ENCODE measurements at regions not wholly inside any gene's neighbourhood (a gene's known extent, or its start where the extent isn't known, plus 50 kb on each side); places are given as distances from the start of the nearest gene placed in this dataset.

DNA sequence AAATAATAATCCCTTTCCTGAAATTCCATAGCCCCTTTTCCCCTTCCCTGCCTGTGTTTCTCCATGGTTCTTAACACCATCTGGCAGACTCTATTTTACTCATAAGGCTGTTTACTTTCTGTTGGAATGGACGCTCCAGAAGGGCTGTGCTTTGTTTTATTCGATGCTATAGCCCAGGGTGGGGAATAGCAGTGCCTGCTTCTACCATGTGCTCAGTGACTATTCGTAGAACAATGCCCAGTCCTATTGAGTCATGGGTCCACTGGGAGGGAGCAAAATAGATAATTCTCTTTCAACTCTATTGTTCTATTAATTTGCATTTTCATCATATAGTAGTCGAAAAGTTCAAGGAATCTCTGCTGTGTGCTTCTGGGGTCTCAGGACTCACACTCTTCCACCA is 565.1 kb downstream of the C6orf118 start:
- Histone ChIP-seq H3K9me3 (ENCODE audit: low read length) (peaks cover 95% of the 10 kb centered on the region), H3K36me3 (replicated peaks in 1 of 2; ENCODE audit: control insufficient read depth in 1 of 2, insufficient read depth in 2 of 2, low read length in 2 of 2) (no peaks in the 10 kb centered on the region), H3K79me2 (ENCODE audit: insufficient read depth, low read length) (no peaks in the 10 kb centered on the region), H3K4me2 (ENCODE audit: low read depth, low read length) (no peak overlapping the region), H3K4me3 (replicated peaks in 1 of 3; ENCODE audit: insufficient read depth in 1 of 3, low read depth in 2 of 3, low read length in 3 of 3) (no peak overlapping the region), H3K27me3 (ENCODE audit: control insufficient read depth in 1 of 2, insufficient read depth in 2 of 2, low read length in 2 of 2) (no peaks in the 10 kb centered on the region; a peak in 1 of 5 replicates), H4K20me1 (ENCODE audit: insufficient read depth, low read length) (no peaks in the 10 kb centered on the region), H3K9ac (ENCODE audit: insufficient read depth, low read depth, low read length) (no peak overlapping the region), H3K27ac (ENCODE audit: extremely low read length, insufficient read depth, low read length) (no peak overlapping the region), H3K4me1 (ENCODE audit: insufficient read depth, low read length) (no peaks in the 10 kb centered on the region), H2AFZ (ENCODE audit: low read length) (no peak overlapping the region)
- no peak for DNase-seq (ENCODE audit: low spot score)
- WGBS (ENCODE audit: low lambda C conversion rate) = 7% methylated on average over 4 of the region's 4 CpGs
- intact Hi-C loops (cut with micrococcal nuclease; ENCODE audit: unreplicated experiment) (no loop called here), in situ Hi-C loops (cut with HindIII; ENCODE audit: extremely low pct_ligation_motif_present, low pct_unique_long_range_greater_than_20kb) (no loop called here)
- ChIA-PET CTCF (ENCODE audit: low intra/inter-chr PET ratio, low total read pairs) (no interaction called here), POLR2A (no interaction called here)
- no peak for FAIRE-seq
- no peak for TF ChIP-seq SRSF4 (IDR thresholded peaks at IDR 0.05; ENCODE audit: low read depth, low read length, poor library complexity, severe bottlenecking)
- no peak for TF ChIP-seq MAFG (CRISPR knock-in tag; IDR thresholded peaks at IDR 0.05)
- no peak for TF ChIP-seq FOSL2 (CRISPR knock-in tag; IDR thresholded peaks at IDR 0.05)
- no peak for TF ChIP-seq ZNF572 (CRISPR knock-in tag; IDR thresholded peaks at IDR 0.05)
- TF ChIP-seq GABPA (IDR thresholded peaks at IDR 0.05; ENCODE audit: low read depth, low read length) = no peak
- no peak for TF ChIP-seq GABPA (CRISPR knock-in tag; IDR thresholded peaks at IDR 0.05; ENCODE audit: low read depth)
- TF ChIP-seq ZFYVE20 (CRISPR knock-in tag; IDR thresholded peaks at IDR 0.05; ENCODE audit: borderline replicate concordance, low read depth) = no peak
- no peak for TF ChIP-seq RCOR2 (CRISPR knock-in tag; IDR thresholded peaks at IDR 0.05)
- TF ChIP-seq ZNF232 (CRISPR knock-in tag; IDR thresholded peaks at IDR 0.05; ENCODE audit: borderline replicate concordance) = no peak
- TF ChIP-seq ZFAT (CRISPR knock-in tag; conservative IDR thresholded peaks at IDR 0.05) = no peak
- TF ChIP-seq BCL6 (CRISPR knock-in tag; IDR thresholded peaks at IDR 0.05) = no peak
- TF ChIP-seq, protein P1, sequence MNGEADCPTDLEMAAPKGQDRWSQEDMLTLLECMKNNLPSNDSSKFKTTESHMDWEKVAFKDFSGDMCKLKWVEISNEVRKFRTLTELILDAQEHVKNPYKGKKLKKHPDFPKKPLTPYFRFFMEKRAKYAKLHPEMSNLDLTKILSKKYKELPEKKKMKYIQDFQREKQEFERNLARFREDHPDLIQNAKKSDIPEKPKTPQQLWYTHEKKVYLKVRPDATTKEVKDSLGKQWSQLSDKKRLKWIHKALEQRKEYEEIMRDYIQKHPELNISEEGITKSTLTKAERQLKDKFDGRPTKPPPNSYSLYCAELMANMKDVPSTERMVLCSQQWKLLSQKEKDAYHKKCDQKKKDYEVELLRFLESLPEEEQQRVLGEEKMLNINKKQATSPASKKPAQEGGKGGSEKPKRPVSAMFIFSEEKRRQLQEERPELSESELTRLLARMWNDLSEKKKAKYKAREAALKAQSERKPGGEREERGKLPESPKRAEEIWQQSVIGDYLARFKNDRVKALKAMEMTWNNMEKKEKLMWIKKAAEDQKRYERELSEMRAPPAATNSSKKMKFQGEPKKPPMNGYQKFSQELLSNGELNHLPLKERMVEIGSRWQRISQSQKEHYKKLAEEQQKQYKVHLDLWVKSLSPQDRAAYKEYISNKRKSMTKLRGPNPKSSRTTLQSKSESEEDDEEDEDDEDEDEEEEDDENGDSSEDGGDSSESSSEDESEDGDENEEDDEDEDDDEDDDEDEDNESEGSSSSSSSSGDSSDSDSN (CRISPR knock-in tag; IDR thresholded peaks at IDR 0.05) = no peak
- no peak for TF ChIP-seq PCBP1 (IDR thresholded peaks at IDR 0.05; ENCODE audit: borderline replicate concordance, low read depth, low read length)
- no peak for TF ChIP-seq ZNF556 (CRISPR knock-in tag; IDR thresholded peaks at IDR 0.05; ENCODE audit: borderline replicate concordance)
- TF ChIP-seq, protein P2, sequence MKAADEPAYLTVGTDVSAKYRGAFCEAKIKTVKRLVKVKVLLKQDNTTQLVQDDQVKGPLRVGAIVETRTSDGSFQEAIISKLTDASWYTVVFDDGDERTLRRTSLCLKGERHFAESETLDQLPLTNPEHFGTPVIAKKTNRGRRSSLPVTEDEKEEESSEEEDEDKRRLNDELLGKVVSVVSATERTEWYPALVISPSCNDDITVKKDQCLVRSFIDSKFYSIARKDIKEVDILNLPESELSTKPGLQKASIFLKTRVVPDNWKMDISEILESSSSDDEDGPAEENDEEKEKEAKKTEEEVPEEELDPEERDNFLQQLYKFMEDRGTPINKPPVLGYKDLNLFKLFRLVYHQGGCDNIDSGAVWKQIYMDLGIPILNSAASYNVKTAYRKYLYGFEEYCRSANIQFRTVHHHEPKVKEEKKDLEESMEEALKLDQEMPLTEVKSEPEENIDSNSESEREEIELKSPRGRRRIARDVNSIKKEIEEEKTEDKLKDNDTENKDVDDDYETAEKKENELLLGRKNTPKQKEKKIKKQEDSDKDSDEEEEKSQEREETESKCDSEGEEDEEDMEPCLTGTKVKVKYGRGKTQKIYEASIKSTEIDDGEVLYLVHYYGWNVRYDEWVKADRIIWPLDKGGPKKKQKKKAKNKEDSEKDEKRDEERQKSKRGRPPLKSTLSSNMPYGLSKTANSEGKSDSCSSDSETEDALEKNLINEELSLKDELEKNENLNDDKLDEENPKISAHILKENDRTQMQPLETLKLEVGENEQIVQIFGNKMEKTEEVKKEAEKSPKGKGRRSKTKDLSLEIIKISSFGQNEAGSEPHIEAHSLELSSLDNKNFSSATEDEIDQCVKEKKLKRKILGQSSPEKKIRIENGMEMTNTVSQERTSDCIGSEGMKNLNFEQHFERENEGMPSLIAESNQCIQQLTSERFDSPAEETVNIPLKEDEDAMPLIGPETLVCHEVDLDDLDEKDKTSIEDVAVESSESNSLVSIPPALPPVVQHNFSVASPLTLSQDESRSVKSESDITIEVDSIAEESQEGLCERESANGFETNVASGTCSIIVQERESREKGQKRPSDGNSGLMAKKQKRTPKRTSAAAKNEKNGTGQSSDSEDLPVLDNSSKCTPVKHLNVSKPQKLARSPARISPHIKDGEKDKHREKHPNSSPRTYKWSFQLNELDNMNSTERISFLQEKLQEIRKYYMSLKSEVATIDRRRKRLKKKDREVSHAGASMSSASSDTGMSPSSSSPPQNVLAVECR (CRISPR knock-in tag; IDR thresholded peaks at IDR 0.05; ENCODE audit: borderline replicate concordance) = no peak
- ATAC-seq = no peak
- no TSS peak for BruUV-seq (replicated peaks)

Measured in HepG2 (cell line).